TTC549 (cell line): ENCODE measurements at regions not wholly inside any gene's neighbourhood (a gene's known extent, or its start where the extent isn't known, plus 50 kb on each side); places are given as distances from the start of the nearest gene placed in this dataset.

Experiments used
- FAIRE-seq: peaks from 2 replicates; lab custom pipeline; 2012; peaks lifted over from hg19 to GRCh38; lab: Jason Lieb, UNC

DNA sequence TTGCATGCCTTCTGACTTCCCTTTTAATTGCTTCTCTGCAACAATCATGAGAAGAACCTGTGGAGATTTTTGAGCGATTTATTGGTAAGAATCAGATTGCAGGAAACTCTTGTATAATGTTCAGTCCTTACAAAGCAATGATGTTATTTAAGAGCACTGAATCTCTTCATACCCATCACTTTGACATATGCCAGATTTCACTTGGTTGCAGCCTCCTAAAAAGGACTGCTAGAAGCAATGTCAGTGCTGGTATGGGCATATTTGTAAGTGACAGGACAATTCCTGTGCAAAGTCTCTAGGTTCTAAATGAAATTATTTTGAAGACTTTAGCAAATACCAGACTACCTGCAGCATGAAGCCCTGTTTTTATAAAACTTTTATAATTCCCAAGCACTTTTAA is 2272.7 kb upstream of the WWC1 start:
- no peak for FAIRE-seq

DNA sequence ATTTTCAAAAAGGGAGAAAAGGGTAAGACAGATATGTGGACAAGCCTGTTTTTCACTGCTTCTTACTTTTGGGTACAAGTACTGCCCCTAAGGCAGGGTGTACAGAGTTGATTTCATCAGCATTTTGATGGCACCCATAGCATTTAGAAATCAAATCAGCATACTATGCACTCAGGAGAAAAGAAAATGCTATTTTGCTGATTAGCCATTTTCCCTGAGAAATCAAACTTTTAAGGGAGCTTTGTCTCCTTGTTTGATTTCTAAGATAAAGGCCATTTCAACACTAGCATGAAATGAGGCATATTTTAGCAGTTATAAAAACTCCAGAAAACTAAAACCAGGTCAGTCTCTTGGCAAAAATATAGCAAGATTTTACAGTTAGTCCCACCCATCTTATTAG is 2269.4 kb upstream of the WWC1 start:
- no peak for FAIRE-seq

DNA sequence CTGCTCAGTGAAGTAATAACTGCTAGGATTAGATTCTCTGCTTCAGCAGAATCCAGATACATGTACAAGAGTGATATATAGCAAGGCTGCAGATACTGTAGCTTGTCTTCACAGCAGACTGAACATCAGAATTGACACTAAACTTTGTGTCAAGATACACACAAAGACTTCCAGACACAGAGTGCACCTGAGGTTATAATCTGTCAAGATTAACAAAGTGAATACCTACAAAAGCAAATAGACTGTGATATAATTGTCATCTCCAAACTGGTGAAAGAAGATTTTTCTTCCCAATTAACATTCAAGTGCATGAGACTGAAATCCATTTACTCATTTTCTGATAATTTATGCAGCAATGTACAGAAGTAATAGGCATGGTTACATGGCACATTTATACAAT is 2266.5 kb upstream of the WWC1 start:
- FAIRE-seq: no peak

DNA sequence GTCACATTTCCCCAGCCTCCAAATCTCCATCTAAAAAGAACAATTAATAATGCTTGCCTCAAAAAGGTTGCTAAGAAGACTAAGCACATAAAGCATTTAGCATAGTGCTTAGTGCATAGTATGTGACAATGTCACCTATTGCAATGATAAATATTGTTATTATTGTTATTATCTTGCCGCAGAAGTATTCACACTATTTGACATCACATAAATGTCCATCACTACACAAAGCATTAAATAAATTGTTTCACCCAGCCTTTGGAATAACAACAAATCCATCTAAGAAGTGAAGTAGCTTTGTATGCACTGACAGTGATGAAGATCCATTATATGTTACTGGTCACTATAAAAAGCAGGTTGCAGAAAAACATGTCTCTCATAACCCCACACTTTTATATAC is 2263.9 kb upstream of the WWC1 start:
- no peak for FAIRE-seq

DNA sequence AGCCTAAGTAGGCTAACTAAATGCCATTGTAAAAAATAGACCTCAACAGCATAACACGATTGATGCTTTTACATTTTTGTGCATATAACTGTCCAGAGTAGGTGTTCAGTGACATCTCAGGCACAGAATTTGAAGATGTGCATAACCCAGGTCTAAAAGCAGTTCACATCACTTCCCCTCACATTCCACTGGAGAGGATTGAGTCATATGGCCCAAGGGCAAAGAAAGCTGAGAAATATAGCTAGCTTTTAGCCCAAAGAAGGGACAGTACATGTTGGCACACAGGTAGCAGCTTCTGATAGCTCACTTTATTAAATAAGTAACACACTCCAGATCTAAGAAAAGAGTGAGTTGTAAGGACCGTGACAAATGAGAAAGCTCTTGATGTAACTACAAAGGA is 2259.5 kb upstream of the WWC1 start:
- no peak for FAIRE-seq

DNA sequence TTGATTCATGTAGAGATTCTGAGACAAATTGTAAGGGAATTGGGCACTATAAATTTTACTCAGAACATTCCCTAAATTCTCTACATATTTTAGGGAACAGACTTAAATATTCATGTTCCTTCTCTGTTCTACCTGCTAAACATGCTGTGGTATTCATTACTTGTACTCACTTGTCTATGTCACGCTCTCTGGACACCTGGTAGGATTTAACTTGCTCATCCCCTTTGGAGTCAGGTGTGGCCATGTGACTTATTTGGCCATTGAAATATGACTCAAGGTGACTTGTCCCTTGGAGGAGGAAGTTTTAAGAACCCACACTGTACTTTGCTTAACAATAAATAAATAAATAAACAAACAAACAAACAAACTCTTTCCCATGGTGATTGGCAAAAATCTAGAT is 2258.8 kb upstream of the WWC1 start:
- no peak for FAIRE-seq

DNA sequence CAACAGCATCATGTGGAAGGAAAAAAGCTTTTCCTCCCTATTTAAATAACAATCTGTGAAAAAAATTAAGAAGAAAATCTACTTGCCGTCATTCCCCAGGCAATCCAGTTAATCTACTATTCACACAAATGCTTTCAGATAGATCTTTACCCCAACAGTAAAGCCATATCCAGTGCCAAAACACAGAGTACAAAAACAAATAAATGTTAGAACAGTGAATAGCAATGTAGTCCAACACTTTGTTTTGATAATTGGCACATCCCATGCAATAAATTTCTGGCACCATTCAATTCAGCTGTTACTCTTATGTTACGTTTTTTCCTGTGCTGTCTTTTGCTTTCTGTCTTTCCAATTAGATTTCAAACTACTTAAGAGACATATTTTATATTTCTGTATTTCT is 2245.5 kb upstream of the WWC1 start:
- no peak for FAIRE-seq

DNA sequence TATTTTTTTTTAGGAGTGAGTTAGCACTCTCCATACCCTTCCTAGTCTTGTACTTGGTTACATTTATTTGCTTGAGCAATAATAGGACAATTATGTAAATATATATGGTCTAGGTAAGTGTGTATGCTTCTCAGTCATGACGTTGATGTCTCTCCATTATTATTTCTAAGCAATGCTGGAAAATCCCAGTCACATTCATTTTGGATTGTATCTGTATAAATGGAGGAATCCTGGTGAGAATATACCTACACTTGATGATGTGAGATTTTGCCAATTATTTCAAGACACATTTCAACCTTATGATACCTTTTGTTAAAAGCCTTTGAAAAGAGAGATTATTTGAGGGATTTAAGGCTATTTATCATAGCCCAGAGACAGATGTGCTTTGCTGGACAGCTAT is 2244.5 kb upstream of the WWC1 start:
- FAIRE-seq: no peak

DNA sequence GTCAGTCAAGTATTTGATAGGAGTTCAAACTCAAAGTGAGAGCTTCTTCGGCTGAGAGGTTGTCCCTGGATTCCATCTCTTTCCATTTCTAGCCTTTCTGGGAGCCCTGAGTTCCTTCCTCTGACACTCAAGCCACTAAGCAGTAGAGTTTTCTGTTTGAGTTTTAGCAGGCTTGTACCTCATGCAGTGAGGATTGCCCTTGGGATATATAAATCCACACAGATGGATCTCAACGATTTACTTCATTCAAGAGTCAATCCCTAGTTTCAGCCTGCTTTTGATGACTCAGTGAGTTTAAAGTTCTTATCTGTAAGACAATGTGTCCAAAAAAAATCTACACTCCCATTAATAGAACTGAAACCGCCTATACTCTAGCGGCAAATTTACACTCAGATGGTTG is 2240.9 kb upstream of the WWC1 start:
- FAIRE-seq: no peak

DNA sequence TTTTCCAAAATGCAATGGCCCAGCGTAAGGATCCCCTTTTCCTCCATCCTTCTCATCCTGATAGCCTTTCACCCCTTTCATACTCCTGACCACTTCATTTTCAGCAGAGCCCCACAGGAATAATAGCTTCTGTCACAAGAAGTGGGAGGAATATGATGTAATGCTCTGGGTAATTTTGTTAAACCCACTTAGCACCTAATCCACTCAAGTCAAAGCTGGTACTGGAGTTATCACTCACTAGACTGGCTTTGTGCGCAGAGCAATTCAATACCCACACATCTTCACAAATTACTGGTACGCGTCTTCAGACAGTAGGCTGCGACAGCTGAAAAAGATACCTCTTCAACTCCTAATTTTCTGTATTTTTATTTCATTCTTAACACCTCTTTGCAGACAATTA is 2232.8 kb upstream of the WWC1 start:
- no peak for FAIRE-seq

DNA sequence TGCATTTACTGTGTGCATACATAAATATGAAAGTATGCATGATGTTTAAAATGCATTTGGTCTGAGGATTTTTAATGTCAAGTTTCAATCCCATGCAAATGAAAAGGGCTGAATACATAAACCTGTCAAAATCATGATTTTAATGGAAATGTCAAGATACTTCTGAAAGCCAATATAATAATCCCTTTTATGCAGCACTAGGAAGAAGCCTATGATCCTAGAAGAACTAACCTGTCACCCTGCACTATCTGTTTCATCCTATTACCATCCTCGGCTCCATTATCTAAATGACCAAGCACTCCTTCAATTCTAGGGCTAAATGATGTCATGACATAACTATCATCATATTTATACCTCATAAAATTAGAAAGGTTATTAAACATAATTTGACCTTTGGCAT is 2229.4 kb upstream of the WWC1 start:
- no peak for FAIRE-seq

DNA sequence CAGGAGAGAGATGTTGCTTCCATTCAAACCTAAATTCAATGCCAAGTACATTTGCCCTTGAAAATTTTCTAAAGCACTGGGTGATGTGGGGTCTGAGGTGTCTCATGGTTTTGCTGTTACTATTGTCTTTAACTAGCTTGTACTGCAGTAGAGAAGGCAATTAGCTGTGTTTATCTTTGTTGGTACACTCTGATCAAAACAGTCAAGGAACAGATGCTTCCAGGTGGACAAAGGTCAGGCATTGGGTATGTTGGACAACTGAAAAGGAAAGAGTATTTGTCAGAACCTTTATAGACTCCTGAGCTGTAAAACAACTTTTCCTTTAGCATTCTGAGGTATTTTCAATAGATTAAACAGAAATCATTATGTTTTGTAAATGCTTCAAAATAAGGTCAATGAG is 2228.7 kb upstream of the WWC1 start:
- FAIRE-seq: no peak

DNA sequence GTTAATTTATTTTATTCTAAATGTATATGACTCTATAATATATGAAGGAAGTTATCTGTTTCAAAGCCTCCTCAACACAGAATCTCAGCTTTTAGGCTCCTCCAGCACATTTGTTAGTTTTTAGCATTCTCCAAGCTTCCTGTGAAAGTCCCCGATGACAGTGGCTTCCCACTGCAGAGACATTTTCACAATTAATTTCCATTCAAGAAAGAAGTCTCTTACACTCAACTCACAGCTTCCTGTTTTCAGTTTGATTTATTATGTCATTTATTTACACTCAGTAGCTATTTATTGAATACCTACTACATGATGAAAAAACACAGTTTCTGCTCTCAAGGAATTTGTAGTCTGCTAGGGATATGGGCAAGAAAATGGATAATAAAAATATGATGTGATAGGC is 2228.2 kb upstream of the WWC1 start:
- FAIRE-seq: no peak

DNA sequence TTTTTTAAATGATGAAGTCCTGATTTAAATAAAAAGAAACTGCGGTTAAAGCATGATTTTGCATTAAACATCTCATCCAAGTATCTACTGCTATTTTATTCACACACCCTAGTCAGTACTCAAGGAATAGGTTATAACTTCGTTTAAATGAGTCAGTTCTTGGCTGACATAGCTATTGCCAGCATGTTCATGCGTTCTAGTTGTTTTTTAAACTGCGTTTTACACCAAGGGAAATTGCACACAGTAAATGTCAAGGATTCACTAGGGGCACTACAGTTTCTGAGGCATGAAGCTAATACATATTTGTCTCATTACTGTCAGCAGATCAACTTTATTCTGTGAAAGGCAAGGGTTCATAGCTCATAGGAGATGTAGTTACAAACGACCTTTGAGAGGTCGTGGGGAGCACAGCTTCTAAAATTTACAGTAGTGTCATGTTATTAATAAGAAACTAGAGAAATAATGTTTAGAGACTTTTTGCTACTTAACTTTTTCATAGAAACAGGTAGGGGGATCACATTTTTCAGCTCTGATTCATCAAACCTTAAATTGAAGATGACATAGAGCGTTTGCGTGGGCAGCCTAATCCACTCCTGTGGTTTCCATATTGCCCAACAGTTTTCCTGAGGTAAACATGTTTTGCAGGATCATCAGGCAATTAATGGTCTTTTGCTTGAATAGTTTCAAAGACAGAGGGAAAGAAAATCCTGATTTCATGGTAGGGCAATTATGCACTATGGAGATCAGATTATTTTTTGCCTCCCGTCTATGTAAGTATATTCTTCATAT is 2222.7 kb upstream of the WWC1 start:
- FAIRE-seq: no peak

DNA sequence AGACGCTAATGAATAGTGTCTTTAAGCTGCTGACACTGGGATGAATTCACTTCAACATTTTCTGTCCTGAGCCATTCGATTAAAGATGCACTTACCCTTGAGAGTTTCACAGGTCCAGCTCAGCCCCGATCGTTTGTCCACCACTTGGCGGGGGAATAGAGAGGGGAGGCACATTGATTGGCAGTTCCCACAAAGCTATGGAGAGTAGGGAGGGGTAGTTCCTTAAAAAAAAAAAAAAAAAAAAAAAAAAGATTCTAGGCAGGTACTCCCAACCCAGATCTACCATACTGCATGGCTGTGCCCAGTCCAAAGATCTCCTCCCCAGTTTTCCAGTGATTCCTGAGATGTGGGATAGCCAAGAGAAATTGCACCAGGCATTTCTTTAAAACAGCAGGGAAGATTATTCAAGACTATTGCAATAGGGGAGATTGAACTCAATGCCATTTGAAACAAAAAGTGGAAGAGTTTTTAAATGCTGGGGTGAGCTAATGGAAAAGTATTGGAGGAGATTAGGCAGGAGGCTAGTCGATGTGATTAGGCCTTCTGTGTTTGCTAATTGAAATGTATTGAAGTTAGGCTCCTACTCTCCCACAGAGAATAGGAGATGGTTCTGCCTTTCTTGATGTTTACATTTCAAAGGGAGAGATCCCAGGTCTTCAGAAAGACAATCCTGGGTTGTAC is 2217.4 kb upstream of the WWC1 start:
- no peak for FAIRE-seq

DNA sequence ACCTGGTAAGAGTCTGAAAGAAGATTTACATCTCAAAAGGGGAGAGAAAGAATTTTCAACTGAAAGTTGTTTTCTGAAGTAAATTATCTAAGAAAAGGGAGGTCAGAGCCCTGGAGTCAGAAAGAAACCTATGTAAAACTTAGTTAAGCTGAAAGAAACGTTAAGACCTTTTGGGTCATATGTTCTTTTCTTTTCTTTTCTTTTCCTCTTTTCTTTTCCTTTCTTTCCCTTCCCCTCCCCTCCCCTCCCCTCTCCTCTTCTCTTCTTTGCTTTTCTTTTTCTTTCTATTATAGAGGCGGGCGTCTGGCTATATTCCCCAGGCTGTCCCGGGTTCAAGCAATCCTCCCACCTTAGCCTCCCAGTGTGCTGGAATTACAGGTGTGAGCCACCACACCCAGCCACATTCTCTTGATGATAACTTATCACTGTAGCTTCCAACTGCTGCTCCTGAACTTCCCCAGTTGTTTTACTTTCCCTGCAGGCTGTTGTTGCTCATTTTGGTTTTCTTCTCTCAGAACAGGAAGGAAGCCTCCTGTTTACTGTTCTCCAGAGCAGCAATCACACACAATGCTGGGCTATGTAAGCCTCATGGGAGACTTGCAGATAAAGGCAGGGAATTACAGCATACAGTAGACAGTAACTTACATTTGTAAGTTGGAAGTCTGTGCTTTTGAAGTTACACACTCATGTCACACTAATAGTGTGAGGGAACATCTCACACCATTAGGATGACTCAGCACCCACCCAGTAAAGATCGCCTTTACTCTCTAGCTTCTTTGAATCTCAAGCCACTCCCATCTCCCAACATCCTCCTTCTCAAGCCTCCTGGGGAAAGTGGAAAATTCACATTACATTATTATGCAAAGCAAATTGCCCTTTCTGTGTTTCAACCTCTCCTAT is 2216.6 kb upstream of the WWC1 start:
- no peak for FAIRE-seq

DNA sequence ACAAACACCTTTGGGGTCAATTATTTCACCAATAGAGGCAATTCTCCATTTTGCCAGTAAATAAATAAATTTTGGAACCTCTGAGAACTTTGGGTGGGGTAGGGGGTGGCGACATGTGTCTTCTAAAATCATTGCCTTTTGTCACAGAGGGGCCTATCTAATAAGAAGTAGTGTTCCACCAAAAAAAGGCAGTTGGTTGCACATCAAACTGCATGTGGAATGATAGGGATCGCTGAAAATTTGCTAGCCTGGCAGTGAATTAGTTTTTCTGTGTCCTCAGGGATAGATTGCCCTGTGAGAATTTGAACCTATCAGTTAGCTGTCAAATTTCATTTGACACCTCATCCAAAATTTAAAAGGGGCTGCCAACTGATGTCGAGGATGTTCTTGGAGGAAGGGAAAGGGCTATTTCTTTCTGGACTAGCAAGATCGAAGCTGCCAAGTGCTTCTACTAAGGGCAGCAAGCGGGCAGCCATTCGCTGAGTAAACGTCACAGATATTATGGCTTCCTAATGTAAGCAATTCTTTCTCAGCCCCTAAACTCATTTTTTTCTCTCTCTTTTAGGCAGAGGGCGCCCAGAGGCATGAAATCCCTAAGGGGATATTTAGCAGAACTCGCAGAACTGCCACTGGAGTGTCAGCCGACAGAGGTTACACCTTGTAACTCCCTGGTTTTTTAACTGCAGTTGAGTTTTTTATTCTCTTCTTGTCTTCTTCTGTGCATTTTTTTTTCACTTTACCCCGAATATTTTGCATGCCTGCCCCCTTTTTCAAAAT is 2208.1 kb upstream of the WWC1 start:
- no peak for FAIRE-seq

DNA sequence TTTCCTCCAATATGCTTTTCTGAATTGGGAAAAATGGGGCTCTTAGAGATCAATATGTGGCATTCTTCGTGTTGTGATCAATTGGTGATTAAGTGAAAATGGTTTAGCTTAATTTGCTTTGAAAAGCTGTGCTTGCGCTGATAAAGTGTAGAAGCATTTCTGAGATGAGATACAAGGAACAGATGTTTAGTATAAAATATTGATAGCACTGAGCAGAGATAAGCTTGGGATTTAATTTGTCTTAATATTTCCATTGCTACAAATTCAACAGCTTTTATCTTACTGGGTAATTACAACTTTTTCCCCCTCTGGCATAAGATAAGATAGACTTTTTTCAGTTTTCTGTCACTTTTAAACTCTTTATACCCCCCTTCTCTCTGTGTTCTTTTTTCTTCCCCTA is 2204.9 kb upstream of the WWC1 start:
- no peak for FAIRE-seq

DNA sequence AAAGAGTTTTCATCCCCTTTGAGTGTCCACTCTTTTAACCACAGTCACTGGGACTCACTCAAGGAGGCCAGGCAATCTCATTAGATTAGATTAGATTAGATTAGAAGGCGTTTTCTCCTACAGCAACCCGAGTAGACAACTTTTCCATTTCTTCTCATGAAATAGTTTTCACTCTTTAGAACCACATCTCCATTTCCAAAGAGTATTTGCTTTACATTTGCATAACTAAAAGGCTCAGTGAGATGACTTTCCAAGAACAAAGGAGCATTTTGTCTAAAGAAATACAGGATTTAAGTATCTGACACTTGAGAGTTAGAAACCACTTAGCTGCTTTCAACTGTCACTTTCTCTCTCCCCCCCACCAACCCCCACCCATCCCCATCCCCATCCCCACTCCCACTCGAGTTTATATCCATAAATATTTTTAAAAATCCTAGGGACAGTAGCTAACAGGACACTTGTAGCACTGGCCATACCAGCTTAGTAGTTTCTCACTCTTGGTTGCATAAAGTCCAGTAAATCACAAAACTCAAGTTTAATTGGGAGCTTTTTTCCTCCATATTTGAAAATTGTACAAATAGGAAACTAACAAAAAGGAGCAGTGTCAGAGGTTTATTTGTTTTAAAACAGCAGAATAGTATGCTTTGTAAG is 2202.9 kb upstream of the WWC1 start:
- FAIRE-seq: no peak

DNA sequence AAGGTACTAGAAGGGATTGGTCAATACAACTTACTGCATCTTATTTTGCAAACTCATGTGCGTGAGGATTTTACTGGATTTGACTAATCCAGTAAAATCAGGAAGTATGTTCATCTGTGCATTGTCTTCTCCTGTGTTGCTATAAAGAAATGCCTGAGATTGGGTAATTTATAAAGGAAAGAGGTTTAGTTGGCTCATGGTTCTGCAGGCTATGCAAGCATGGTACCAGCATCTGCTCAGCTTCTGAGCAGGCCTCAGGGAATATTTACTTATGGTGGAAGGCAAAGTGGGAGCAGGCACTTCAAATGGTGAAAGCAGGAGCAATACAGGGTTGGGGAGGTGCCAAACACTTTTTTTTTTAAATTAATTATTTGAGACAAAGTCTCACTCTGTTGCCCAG is 2199.5 kb upstream of the WWC1 start:
- FAIRE-seq: no peak

DNA sequence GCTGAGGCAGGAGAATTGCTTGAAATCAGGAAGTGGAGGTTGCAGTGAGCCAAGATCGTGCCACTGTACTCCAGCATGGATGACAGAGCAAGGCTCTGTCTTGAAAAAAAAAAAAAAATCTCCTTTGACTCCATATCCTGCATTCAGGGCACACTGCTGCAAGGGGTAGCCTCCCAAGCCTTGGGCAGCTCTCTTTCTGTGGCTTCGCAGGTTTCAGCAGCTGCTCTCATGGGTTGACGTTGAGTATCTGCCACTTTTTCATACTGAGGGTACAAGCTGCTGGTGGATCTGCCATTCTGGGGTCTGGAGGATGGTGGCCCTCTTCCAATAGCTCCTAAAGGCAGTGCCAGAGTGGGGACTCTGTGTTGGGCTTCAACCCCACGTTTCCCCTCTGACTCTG is 2198.1 kb upstream of the WWC1 start:
- no peak for FAIRE-seq

DNA sequence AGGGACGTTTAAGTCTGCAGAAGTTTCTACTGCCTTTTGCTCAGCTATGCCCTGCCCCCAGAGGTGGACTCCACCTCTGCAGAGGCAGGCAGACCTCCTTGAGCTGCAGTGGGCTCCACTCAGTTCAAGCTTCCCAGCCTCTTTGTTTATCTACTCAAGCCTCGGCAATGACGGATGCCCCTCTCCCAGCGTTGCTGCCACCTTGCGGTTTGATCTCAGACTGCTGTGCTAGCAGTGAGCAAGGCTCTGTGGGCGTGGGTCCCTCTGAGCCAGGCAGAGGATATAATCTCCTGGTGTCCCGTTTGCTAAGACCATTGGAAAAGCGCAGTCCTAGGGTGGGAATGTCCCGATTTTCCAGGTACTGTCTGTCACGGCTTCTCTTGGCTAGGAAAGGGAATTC is 2188.5 kb upstream of the WWC1 start:
- no peak for FAIRE-seq
